CD1c-positive myeloid dendritic cell (primary cell): ENCODE measurements at regions not wholly inside any gene's neighbourhood (a gene's known extent, or its start where the extent isn't known, plus 50 kb on each side); places are given as distances from the start of the nearest gene placed in this dataset.

Source experiments
- DNase-seq: peaks from one replicate; pipeline ENCODE4 v3.0.0-alpha.2; 2016; ENCODE audit errors: extremely low spot score

GRCh38 chr9:89746385-89747116 is 141.7 kb downstream of the GADD45G start:
- no peak for DNase-seq

- no peak for DNase-seq
These were observed 142.8 kb downstream of the GADD45G start for GRCh38 chr9:89747596-89747995.

GRCh38 chr9:89748021-89748670 is 143.3 kb downstream of the GADD45G start:
- DNase-seq = no peak

GRCh38 chr9:89748831-89749499 is 144.2 kb downstream of the GADD45G start:
- DNase-seq = no peak

- DNase-seq = no peak
These were observed 144.8 kb downstream of the GADD45G start for GRCh38 chr9:89749500-89750116.

- no peak for DNase-seq
These were observed 145.4 kb downstream of the GADD45G start for GRCh38 chr9:89750117-89750791.

GRCh38 chr9:89751079-89751825 is 146.4 kb downstream of the GADD45G start:
- DNase-seq = no peak

GRCh38 chr9:89752154-89752553 is 147.3 kb downstream of the GADD45G start:
- DNase-seq = no peak

- DNase-seq = no peak
These were observed 148.8 kb downstream of the GADD45G start for GRCh38 chr9:89753472-89754055.

GRCh38 chr9:89754193-89754592 is 149.4 kb downstream of the GADD45G start:
- peak; percentile 20 for DNase-seq

GRCh38 chr9:89755821-89756220 is 151.0 kb downstream of the GADD45G start:
- DNase-seq = no peak

GRCh38 chr9:89756891-89757537 is 152.2 kb downstream of the GADD45G start:
- no peak for DNase-seq

GRCh38 chr9:89757776-89758528 is 153.1 kb downstream of the GADD45G start:
- no peak for DNase-seq

- DNase-seq = no peak
These were observed 154.8 kb downstream of the GADD45G start for GRCh38 chr9:89759572-89759971.

GRCh38 chr9:89760123-89760522 is 155.3 kb downstream of the GADD45G start:
- no peak for DNase-seq

- DNase-seq = no peak
These were observed 159.4 kb downstream of the GADD45G start for GRCh38 chr9:89764217-89764616.

- no peak for DNase-seq
These were observed 160.6 kb downstream of the GADD45G start for GRCh38 chr9:89765211-89765946.

GRCh38 chr9:89766991-89767390 is 162.2 kb downstream of the GADD45G start:
- DNase-seq = no peak

GRCh38 chr9:89768051-89768450 is 163.2 kb downstream of the GADD45G start:
- DNase-seq = no peak
